K562 (cell line): ENCODE measurements at regions not wholly inside any gene's neighbourhood (a gene's known extent, or its start where the extent isn't known, plus 50 kb on each side); places are given as distances from the start of the nearest gene placed in this dataset.

Source experiments
- ATAC-seq: fragments of 200-7000 bp; cut with Tn5 transposase; 3 replicates; pipeline ENCODE4 v1.9.1; 2020; ENCODE audit warnings: moderate library complexity
- BruUV-seq: library from RNA; stranded (reverse); fragments of 400-500 nt; replicated peaks from 2 replicates; lab custom pipeline; 2021; lab: Mats Ljungman, UMichigan
- CTCF ChIA-PET: fragments of 300-600 bp; formaldehyde crosslinking; extraction: SDS; loops from one replicate; lab custom pipeline; 2021; ENCODE audit warnings: low intra/inter-chr PET ratio; lab: Yijun Ruan, JAX
- POLR2A ChIA-PET: fragments of 300-600, 350-650 bp; sonication (Branson Sonifier 250); formaldehyde crosslinking; extraction: SDS; loops from one replicate; lab custom pipeline; 2021; ENCODE audit warnings: antibody characterized with exemption, inconsistent platforms; lab: Yijun Ruan, JAX
- DNase-seq, 4 experiments: peaks; one replicate each; pipeline versions ENCODE4 v3.0.0 to v3.0.0-alpha.2; 2011 to 2018; ENCODE audit warnings: low spot score in 3 of 4, mixed read lengths in 3 of 4; ENCODE audit errors: extremely low read depth in 1 of 4
- FAIRE-seq: peaks from 2 replicates; lab custom pipeline; 2011; peaks lifted over from hg19 to GRCh38; lab: Jason Lieb, UNC
- H2AFZ ChIP-seq: 2 replicates; pipeline ENCODE4 v1.6.0; 2011; ENCODE audit warnings: low read depth, low read length, control low read depth, inconsistent platforms
- H3K27ac ChIP-seq: fragments of 200-600 bp; 3 replicates; pipeline ENCODE4 v1.8.0; 2011; ENCODE audit warnings: low read depth, mild to moderate bottlenecking, control low read depth, inconsistent platforms, low read length, moderate library complexity, mixed read lengths; ENCODE audit errors: extremely low read depth
- H3K27me3 ChIP-seq, 2 experiments: fragments of 300-600 bp in 1 of 2; 2 replicates in 1 of 2; 3 replicates in 1 of 2; pipeline versions ENCODE4 v1.6.0 to v1.8.0; 2011; ENCODE audit warnings: inconsistent platforms in 2 of 2, low read length in 2 of 2, mild to moderate bottlenecking in 1 of 2, mixed read lengths in 1 of 2, moderate library complexity in 1 of 2; ENCODE audit not compliant: control insufficient read depth in 2 of 2, insufficient read depth in 2 of 2
- H3K36me3 ChIP-seq: fragments of 300-600 bp; 3 replicates; pipeline ENCODE4 v1.8.0; 2011; ENCODE audit warnings: mild to moderate bottlenecking, low read length, inconsistent platforms; ENCODE audit not compliant: control insufficient read depth, insufficient read depth
- H3K4me1 ChIP-seq, 2 experiments: fragments of 200-600 bp in 1 of 2; replicated peaks in 1 of 2; 2 replicates in 1 of 2; 3 replicates in 1 of 2; pipeline versions ENCODE4 v1.5.1 to v1.8.0; 2011; ENCODE audit warnings: inconsistent platforms in 2 of 2, low read length in 2 of 2, mild to moderate bottlenecking in 1 of 2, mixed read lengths in 1 of 2, moderate library complexity in 1 of 2; ENCODE audit not compliant: control insufficient read depth in 2 of 2, insufficient read depth in 2 of 2
- H3K4me2 ChIP-seq: 2 replicates; pipeline ENCODE4 v1.6.1; 2011; ENCODE audit warnings: low read length, control low read depth, inconsistent platforms, mixed read lengths; ENCODE audit not compliant: insufficient read depth
- H3K4me3 ChIP-seq: fragments of 200-600 bp; sonication (generic), shearing (Covaris generic); 2 replicates; pipeline ENCODE4 v1.5.1; 2016; ENCODE audit warnings: control low read depth, inconsistent platforms
- H3K79me2 ChIP-seq: fragments of 200-600 bp; 3 replicates; pipeline ENCODE4 v1.8.0; 2011; ENCODE audit warnings: low read length, inconsistent platforms; ENCODE audit not compliant: control insufficient read depth, insufficient read depth
- H3K9ac ChIP-seq, 2 experiments: 2 replicates each; pipeline versions ENCODE4 v1.6.0 to v1.6.1; 2011; ENCODE audit warnings: low read depth in 2 of 2, low read length in 2 of 2, control low read depth in 1 of 2, inconsistent platforms in 1 of 2, mild to moderate bottlenecking in 1 of 2, mixed read lengths in 1 of 2; ENCODE audit not compliant: insufficient read depth in 1 of 2
- H3K9me1 ChIP-seq: one replicate; pipeline ENCODE4 v1.6.0; 2011; ENCODE audit warnings: inconsistent platforms, mild to moderate bottlenecking, low read length, moderate library complexity; ENCODE audit not compliant: control insufficient read depth, insufficient read depth
- H3K9me3 ChIP-seq: replicated peaks from 2 replicates; pipeline ENCODE4 v1.5.1; 2011; ENCODE audit warnings: low read depth, low read length, inconsistent platforms; ENCODE audit not compliant: control insufficient read depth, insufficient read depth
- H4K20me1 ChIP-seq: replicated peaks from 2 replicates; pipeline ENCODE4 v1.6.1; 2011; ENCODE audit warnings: low read length, inconsistent platforms, mixed read lengths; ENCODE audit not compliant: control insufficient read depth, insufficient read depth
- DMBX1 ChIP-seq: fragments of 250-450 bp; sonication (Bioruptor Pico); IDR thresholded peaks from 2 replicates; pipeline ENCODE4 v1.8.0; 2022; ENCODE audit warnings: inconsistent platforms, mild to moderate bottlenecking, moderate library complexity, borderline replicate concordance
- E2F8 ChIP-seq: fragments of 450-650 bp; IDR thresholded peaks from 2 replicates; pipeline ENCODE4 v1.7.1; 2018; ENCODE audit warnings: mild to moderate bottlenecking, low read depth; ENCODE audit not compliant: partially characterized antibody
- ERF ChIP-seq: fragments of 450-650 bp; formaldehyde crosslinking; IDR thresholded peaks from 2 replicates; pipeline ENCODE4 v1.4.0; 2020; ENCODE audit warnings: mild to moderate bottlenecking, mixed read lengths
- GTF2F1 ChIP-seq: IDR thresholded peaks from 2 replicates; pipeline ENCODE4 v1.6.1; 2011; ENCODE audit warnings: low read depth, low read length, improper control_type of control experiment
- HMBOX1 ChIP-seq: sonication (generic); IDR thresholded peaks from 2 replicates; pipeline ENCODE4 v1.6.1; 2016
- MNT ChIP-seq, 2 experiments: fragments of 450-650 bp; conservative IDR thresholded peaks; 2 replicates each; pipeline ENCODE4 v1.6.1; 2017; ENCODE audit warnings: mild to moderate bottlenecking in 2 of 2, moderate library complexity in 2 of 2
- NFE2 ChIP-seq: IDR thresholded peaks from 2 replicates; pipeline ENCODE4 v1.6.1; 2014; ENCODE audit warnings: antibody characterized with exemption, low read depth
- SETDB1 ChIP-seq: IDR thresholded peaks from one replicate; pipeline ENCODE4 v1.6.1; 2012; ENCODE audit warnings: low read length, control low read depth, inconsistent platforms
- ZFX ChIP-seq: sonication (generic); formaldehyde crosslinking; IDR thresholded peaks from 2 replicates; pipeline ENCODE4 v1.8.0; 2022; ENCODE audit warnings: mild to moderate bottlenecking, missing genetic modification reagents, moderate library complexity
- ZKSCAN1 ChIP-seq: fragments of 150-350 bp; IDR thresholded peaks from 2 replicates; pipeline ENCODE4 v1.6.1; 2016; ENCODE audit warnings: low read depth, low read length
- WGBS: fragments of 100-300 bp; shearing (Covaris generic); methylation state at CpG from one replicate; pipeline ENCODE4 v1.1.6; 2016; ENCODE audit warnings: low coverage, mixed read lengths; ENCODE audit not compliant: insufficient coverage; ENCODE audit errors: missing lambda C conversion rate; 5-methylcytosine and 5-hydroxymethylcytosine counted together
- in situ Hi-C: fragments of 300-500 bp; cut with MboI; formaldehyde crosslinking; loops from 4 replicates; pipeline ENCODE4 v1.15.0; 2018; ENCODE audit warnings: inconsistent platforms, mixed read lengths
- intact Hi-C: fragments of 100-400 bp; cut with micrococcal nuclease; formaldehyde crosslinking; loops from 2 replicates; pipeline ENCODE4 v1.14.2; 2022
- TF ChIP-seq, protein P1 (sequence below): sonication (generic); formaldehyde crosslinking; IDR thresholded peaks from 2 replicates; pipeline ENCODE4 v1.8.0; 2022; ENCODE audit warnings: missing genetic modification reagents, mild to moderate bottlenecking, moderate library complexity, borderline replicate concordance

- Histone ChIP-seq H3K79me2 (no peaks in the 10 kb centered on the region), H3K27me3 (no peaks in the 10 kb centered on the region), H3K9ac (no peak overlapping the region), H3K4me1 (no peaks in the 10 kb centered on the region), H2AFZ (no peak overlapping the region), H3K9me1 (no peaks in the 10 kb centered on the region), H3K4me3 (no peak overlapping the region), H4K20me1 (no peaks in the 10 kb centered on the region), H3K36me3 (no peaks in the 10 kb centered on the region), H3K27ac (no peak overlapping the region), H3K9me3 (no peaks in the 10 kb centered on the region), H3K4me2 (no peak overlapping the region)
- ChIA-PET CTCF (no interaction called here), POLR2A (no interaction called here)
- no peak for TF ChIP-seq E2F8
- no peak for TF ChIP-seq SETDB1
- no peak for TF ChIP-seq GTF2F1
- no peak for TF ChIP-seq NFE2
- TF ChIP-seq, protein P1, sequence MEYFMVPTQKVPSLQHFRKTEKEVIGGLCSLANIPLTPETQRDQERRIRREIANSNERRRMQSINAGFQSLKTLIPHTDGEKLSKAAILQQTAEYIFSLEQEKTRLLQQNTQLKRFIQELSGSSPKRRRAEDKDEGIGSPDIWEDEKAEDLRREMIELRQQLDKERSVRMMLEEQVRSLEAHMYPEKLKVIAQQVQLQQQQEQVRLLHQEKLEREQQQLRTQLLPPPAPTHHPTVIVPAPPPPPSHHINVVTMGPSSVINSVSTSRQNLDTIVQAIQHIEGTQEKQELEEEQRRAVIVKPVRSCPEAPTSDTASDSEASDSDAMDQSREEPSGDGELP (CRISPR knock-in tag) = no peak
- TF ChIP-seq HMBOX1 = no peak
- no peak for TF ChIP-seq ZFX (CRISPR knock-in tag)
- TF ChIP-seq ERF (CRISPR knock-in tag) = no peak
- TF ChIP-seq DMBX1 (CRISPR knock-in tag) = no peak
- TF ChIP-seq MNT (conservative IDR thresholded peaks at IDR 0.05) = no peak
- no peak for TF ChIP-seq ZKSCAN1
- BruUV-seq = no TSS peak
- WGBS = 0% methylated on average over 1 of the region's 1 CpG
- intact Hi-C loops (no loop called here), in situ Hi-C loops (no loop called here)
- no peak for FAIRE-seq
- ATAC-seq = no peak
- DNase-seq = no peak
Measured at GRCh38 chr9:106745457-106745856, 117.5 kb upstream of the ZNF462 start.
